ENCODE measurements at regions not wholly inside any gene's neighbourhood (a gene's known extent, or its start where the extent isn't known, plus 50 kb on each side); places are given as distances from the start of the nearest gene placed in this dataset.

DNA sequence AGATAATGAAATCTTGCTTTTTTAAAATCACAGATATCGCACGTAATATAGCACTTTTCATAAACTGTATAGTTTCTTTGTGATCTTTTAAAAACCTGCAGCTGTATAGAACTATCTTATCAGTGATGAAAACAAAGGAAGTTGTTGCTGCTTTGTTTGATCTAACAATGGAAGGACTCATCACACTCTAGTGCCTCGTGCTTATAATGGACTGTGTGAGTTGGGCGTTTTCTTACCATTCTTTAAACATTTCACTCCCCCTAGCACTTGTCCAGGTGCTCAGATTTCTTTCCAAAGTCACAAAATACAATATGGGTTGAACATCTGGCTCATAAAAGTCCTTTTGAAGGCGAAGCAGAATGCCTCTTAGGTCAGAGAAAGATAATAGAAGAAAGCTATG is 94.8 kb upstream of the SPATS2L start:
- no peak overlapping the region for H2AFZ ChIP-seq (ENCODE audit: low read length)

GRCh38 chr2:200212862-200213425 is 93.5 kb upstream of the SPATS2L start:
- no peak overlapping the region for H3K4me3 ChIP-seq (ENCODE audit: low read depth, low read length, poor library complexity, severe bottlenecking)
- H3K9me2 ChIP-seq (ENCODE audit: low read depth, low read length), result no peaks in the 10 kb centered on the region
- no peaks in the 10 kb centered on the region for H3F3A ChIP-seq (ENCODE audit: insufficient read depth, low read length)
- no peak overlapping the region for H3K4me2 ChIP-seq (ENCODE audit: low read length)
- H3K27ac ChIP-seq (ENCODE audit: low read depth, low read length, poor library complexity, severe bottlenecking), result no peak overlapping the region
- no peaks in the 10 kb centered on the region for H3K79me2 ChIP-seq (ENCODE audit: insufficient read depth, low read length)
- TF ChIP-seq CTCF (IDR thresholded peaks at IDR 0.05; ENCODE audit: low read length) (no peak), EZH2 (IDR thresholded peaks at IDR 0.05; ENCODE audit: borderline replicate concordance, low read length) (no peak)
- H3K9me3 ChIP-seq (ENCODE audit: low read length), result no peaks in the 10 kb centered on the region
- no peaks in the 10 kb centered on the region for H3K4me1 ChIP-seq (ENCODE audit: insufficient read depth, low read length, severe bottlenecking)
- no peaks in the 10 kb centered on the region for H4K20me1 ChIP-seq (ENCODE audit: insufficient read depth, low read length)
- H3K36me3 ChIP-seq (ENCODE audit: insufficient read depth, low read length), result no peaks in the 10 kb centered on the region
- H3K9ac ChIP-seq (ENCODE audit: low read length), result no peak overlapping the region
- no peak overlapping the region for H2AFZ ChIP-seq (ENCODE audit: low read length)
- H3K27me3 ChIP-seq (ENCODE audit: insufficient read depth, low read length), result no peaks in the 10 kb centered on the region

More for the DNA sequence above, 94.8 kb upstream of the SPATS2L start:
- Histone ChIP-seq H3K4me1 (ENCODE audit: insufficient read depth, low read length, severe bottlenecking) (no peaks in the 10 kb centered on the region), H3F3A (ENCODE audit: insufficient read depth, low read length) (no peaks in the 10 kb centered on the region), H3K79me2 (ENCODE audit: insufficient read depth, low read length) (no peaks in the 10 kb centered on the region), H3K27me3 (ENCODE audit: insufficient read depth, low read length) (no peaks in the 10 kb centered on the region), H3K27ac (ENCODE audit: low read depth, low read length, poor library complexity, severe bottlenecking) (no peak overlapping the region), H3K9me2 (ENCODE audit: low read depth, low read length) (no peaks in the 10 kb centered on the region), H3K9ac (ENCODE audit: low read length) (no peak overlapping the region), H3K9me3 (ENCODE audit: low read length) (no peaks in the 10 kb centered on the region), H3K4me2 (ENCODE audit: low read length) (no peak overlapping the region), H4K20me1 (ENCODE audit: insufficient read depth, low read length) (no peaks in the 10 kb centered on the region), H3K4me3 (ENCODE audit: low read depth, low read length, poor library complexity, severe bottlenecking) (no peak overlapping the region), H3K36me3 (ENCODE audit: insufficient read depth, low read length) (no peaks in the 10 kb centered on the region)
- no peak for TF ChIP-seq CTCF (IDR thresholded peaks at IDR 0.05; ENCODE audit: low read length)
- no peak for TF ChIP-seq EZH2 (IDR thresholded peaks at IDR 0.05; ENCODE audit: borderline replicate concordance, low read length)

DNA sequence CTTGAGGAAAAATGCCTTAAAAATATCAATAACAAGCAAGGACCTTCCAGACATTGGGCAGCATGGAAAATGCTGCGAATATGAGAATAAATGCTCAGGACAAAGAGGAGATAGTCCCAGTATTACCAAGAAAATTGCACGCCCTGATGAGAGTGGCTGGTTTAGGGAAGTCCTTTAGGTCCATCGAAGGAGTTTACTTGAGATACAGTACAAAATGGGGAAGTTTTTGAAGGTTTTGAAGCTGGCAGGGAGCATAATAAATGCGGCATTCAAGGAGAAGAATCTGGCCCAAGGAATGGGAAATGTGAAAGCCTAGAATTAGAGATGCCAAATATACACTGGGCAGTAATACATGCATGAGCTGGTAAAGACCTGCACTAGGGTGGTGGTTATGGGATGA is 90.2 kb upstream of the SPATS2L start:
- no peaks in the 10 kb centered on the region for H3K36me3 ChIP-seq (ENCODE audit: insufficient read depth, low read length)
- TF ChIP-seq CTCF (IDR thresholded peaks at IDR 0.05; ENCODE audit: low read length) (no peak), EZH2 (IDR thresholded peaks at IDR 0.05; ENCODE audit: borderline replicate concordance, low read length) (no peak)
- no peaks in the 10 kb centered on the region for H3K27me3 ChIP-seq (ENCODE audit: insufficient read depth, low read length)
- H3K4me2 ChIP-seq (ENCODE audit: low read length), result no peak overlapping the region
- no peak overlapping the region for H2AFZ ChIP-seq (ENCODE audit: low read length)
- no peaks in the 10 kb centered on the region for H3K9me2 ChIP-seq (ENCODE audit: low read depth, low read length)
- no peaks in the 10 kb centered on the region for H4K20me1 ChIP-seq (ENCODE audit: insufficient read depth, low read length)
- no peaks in the 10 kb centered on the region for H3F3A ChIP-seq (ENCODE audit: insufficient read depth, low read length)
- no peaks in the 10 kb centered on the region for H3K9me3 ChIP-seq (ENCODE audit: low read length)
- H3K79me2 ChIP-seq (ENCODE audit: insufficient read depth, low read length), result no peaks in the 10 kb centered on the region
- no peak overlapping the region for H3K4me3 ChIP-seq (ENCODE audit: low read depth, low read length, poor library complexity, severe bottlenecking)
- no peaks in the 10 kb centered on the region for H3K4me1 ChIP-seq (ENCODE audit: insufficient read depth, low read length, severe bottlenecking)
- H3K27ac ChIP-seq (ENCODE audit: low read depth, low read length, poor library complexity, severe bottlenecking), result no peak overlapping the region
- no peak overlapping the region for H3K9ac ChIP-seq (ENCODE audit: low read length)

Data from OCI-LY1 (cell line).